DND-41 (cell line): ENCODE measurements at regions not wholly inside any gene's neighbourhood (a gene's known extent, or its start where the extent isn't known, plus 50 kb on each side); places are given as distances from the start of the nearest gene placed in this dataset.

Experiments used
- ATAC-seq: fragments of 200-7000 bp; cut with Tn5 transposase; 3 replicates; pipeline ENCODE4 v1.9.1; 2021; ENCODE audit warnings: low read depth; ENCODE audit not compliant: insufficient read depth
- DNase-seq: peaks from one replicate; pipeline ENCODE4 v3.0.0-alpha.2; 2020
- H2AFZ ChIP-seq: 2 replicates; pipeline ENCODE4 v1.6.0; 2012; ENCODE audit warnings: low read depth, low read length
- H3K27ac ChIP-seq: 2 replicates; pipeline ENCODE4 v1.5.1; 2012; ENCODE audit warnings: low read length, inconsistent platforms
- H3K27me3 ChIP-seq: fragments of 200-600 bp; sonication (generic); 2 replicates; pipeline ENCODE4 v1.6.0; 2012; ENCODE audit warnings: low read length, mild to moderate bottlenecking, inconsistent platforms; ENCODE audit not compliant: insufficient read depth, poor library complexity
- H3K36me3 ChIP-seq: 2 replicates; pipeline ENCODE4 v1.5.1; 2012; ENCODE audit warnings: low read length, inconsistent platforms; ENCODE audit not compliant: insufficient read depth
- H3K4me1 ChIP-seq: 2 replicates; pipeline ENCODE4 v1.5.1; 2012; ENCODE audit warnings: mild to moderate bottlenecking, low read length; ENCODE audit not compliant: insufficient read depth
- H3K4me2 ChIP-seq: 2 replicates; pipeline ENCODE4 v1.6.0; 2012; ENCODE audit warnings: mild to moderate bottlenecking, moderate library complexity, low read length, inconsistent platforms; ENCODE audit not compliant: insufficient read depth
- H3K4me3 ChIP-seq, 2 experiments: fragments of 200-600 bp in 1 of 2; shearing (Covaris generic) in 1 of 2; 2 replicates each; pipeline ENCODE4 v1.5.1; 2012 to 2016; ENCODE audit warnings: inconsistent platforms in 2 of 2, low read length in 2 of 2, mild to moderate bottlenecking in 2 of 2, low read depth in 1 of 2, moderate library complexity in 1 of 2
- H3K79me2 ChIP-seq: 2 replicates; pipeline ENCODE4 v1.6.0; 2012; ENCODE audit warnings: low read length, inconsistent platforms; ENCODE audit not compliant: insufficient read depth
- H3K9ac ChIP-seq: 2 replicates; pipeline ENCODE4 v1.6.0; 2012; ENCODE audit warnings: low read depth, mild to moderate bottlenecking, inconsistent platforms, low read length, moderate library complexity
- H3K9me3 ChIP-seq: 2 replicates; pipeline ENCODE4 v1.5.1; 2012; ENCODE audit warnings: low read length, moderate library complexity, mild to moderate bottlenecking, inconsistent platforms; ENCODE audit not compliant: insufficient read depth, severe bottlenecking
- H4K20me1 ChIP-seq: 2 replicates; pipeline ENCODE4 v1.6.0; 2012; ENCODE audit warnings: low read length; ENCODE audit not compliant: insufficient read depth
- EZH2 ChIP-seq: IDR thresholded peaks from 3 replicates; pipeline ENCODE4 v1.6.1; 2012; ENCODE audit warnings: borderline replicate concordance, low read depth, mild to moderate bottlenecking, moderate library complexity, low read length, inconsistent platforms; ENCODE audit not compliant: severe bottlenecking
- TF ChIP-seq, protein P1 (sequence below): IDR thresholded peaks from 2 replicates; pipeline ENCODE4 v1.5.1; 2012; ENCODE audit warnings: borderline replicate concordance, low read length, moderate library complexity, mild to moderate bottlenecking; ENCODE audit not compliant: poor library complexity, severe bottlenecking; ENCODE audit errors: extremely low read depth

DNA sequence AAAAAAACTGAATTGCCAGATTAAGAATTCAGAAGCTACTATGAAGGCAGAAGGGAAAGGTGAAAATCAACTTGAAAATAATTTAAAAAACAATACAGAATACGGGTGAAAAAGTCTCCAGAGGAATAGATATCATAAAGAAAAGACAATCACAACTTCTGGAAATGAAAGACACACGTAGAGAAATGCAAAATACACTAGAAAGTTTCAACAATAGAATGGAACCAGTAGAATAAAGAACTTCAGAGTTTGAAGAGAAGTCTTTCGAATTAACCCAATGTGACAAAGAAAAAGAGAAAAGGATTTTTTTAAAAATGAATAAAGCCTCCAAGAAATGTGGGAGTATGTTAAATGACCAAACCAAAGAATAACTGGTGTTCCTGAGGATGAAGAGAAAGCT lies 263.8 kb upstream of the FAT3 start:
- H3K79me2 ChIP-seq: no peaks in the 10 kb centered on the region
- ATAC-seq: no peak
- H3K9ac ChIP-seq: no peak overlapping the region
- no peaks in the 10 kb centered on the region for H4K20me1 ChIP-seq
- DNase-seq: no peak
- no peak for TF ChIP-seq EZH2
- TF ChIP-seq, protein P1, sequence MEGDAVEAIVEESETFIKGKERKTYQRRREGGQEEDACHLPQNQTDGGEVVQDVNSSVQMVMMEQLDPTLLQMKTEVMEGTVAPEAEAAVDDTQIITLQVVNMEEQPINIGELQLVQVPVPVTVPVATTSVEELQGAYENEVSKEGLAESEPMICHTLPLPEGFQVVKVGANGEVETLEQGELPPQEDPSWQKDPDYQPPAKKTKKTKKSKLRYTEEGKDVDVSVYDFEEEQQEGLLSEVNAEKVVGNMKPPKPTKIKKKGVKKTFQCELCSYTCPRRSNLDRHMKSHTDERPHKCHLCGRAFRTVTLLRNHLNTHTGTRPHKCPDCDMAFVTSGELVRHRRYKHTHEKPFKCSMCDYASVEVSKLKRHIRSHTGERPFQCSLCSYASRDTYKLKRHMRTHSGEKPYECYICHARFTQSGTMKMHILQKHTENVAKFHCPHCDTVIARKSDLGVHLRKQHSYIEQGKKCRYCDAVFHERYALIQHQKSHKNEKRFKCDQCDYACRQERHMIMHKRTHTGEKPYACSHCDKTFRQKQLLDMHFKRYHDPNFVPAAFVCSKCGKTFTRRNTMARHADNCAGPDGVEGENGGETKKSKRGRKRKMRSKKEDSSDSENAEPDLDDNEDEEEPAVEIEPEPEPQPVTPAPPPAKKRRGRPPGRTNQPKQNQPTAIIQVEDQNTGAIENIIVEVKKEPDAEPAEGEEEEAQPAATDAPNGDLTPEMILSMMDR: no peak
- H3K9me3 ChIP-seq: peaks cover 12% of the 10 kb centered on the region
- H3K36me3 ChIP-seq: no peaks in the 10 kb centered on the region
- no peak overlapping the region for H2AFZ ChIP-seq
- no peak overlapping the region for H3K27ac ChIP-seq
- H3K27me3 ChIP-seq: no peaks in the 10 kb centered on the region
- H3K4me3 ChIP-seq: no peak overlapping the region
- H3K4me2 ChIP-seq: no peak overlapping the region
- H3K4me1 ChIP-seq: no peaks in the 10 kb centered on the region

DNA sequence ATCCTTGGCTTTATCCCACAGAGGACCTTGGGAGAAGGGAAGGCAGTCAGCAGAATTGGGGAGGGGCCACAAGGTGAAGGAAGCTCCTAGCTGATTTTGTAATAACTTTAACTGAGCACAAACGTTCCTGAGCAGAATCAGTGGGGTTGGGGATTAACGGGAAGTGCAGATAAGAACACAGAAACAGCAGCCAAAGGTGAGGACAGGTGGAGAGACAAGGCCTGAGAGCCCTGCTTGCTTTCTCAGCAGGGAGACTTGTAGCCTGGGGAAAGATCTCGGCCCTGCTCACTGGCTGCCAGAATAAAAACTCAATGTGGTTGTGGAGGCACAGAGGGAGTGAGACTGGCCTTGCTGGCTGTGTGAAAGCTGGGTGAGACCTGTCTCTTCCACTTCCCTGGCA lies 265.2 kb upstream of the FAT3 start:
- Histone ChIP-seq H3K9ac (no peak overlapping the region), H3K36me3 (no peaks in the 10 kb centered on the region), H3K27me3 (no peaks in the 10 kb centered on the region), H3K27ac (no peak overlapping the region), H3K4me2 (no peak overlapping the region), H2AFZ (no peak overlapping the region), H3K79me2 (no peaks in the 10 kb centered on the region), H3K9me3 (peaks cover 12% of the 10 kb centered on the region), H3K4me3 (no peak overlapping the region), H3K4me1 (no peaks in the 10 kb centered on the region), H4K20me1 (no peaks in the 10 kb centered on the region)
- no peak for ATAC-seq
- TF ChIP-seq, protein P1: no peak
- TF ChIP-seq EZH2: no peak
- no peak for DNase-seq

GRCh38 chr11:91956711-91957110 lies 267.9 kb upstream of the FAT3 start:
- no peaks in the 10 kb centered on the region for H3K79me2 ChIP-seq
- H3K27ac ChIP-seq: no peak overlapping the region
- no peak for ATAC-seq
- no peaks in the 10 kb centered on the region for H3K4me1 ChIP-seq
- TF ChIP-seq EZH2: no peak
- H2AFZ ChIP-seq: no peak overlapping the region
- no peaks in the 10 kb centered on the region for H4K20me1 ChIP-seq
- H3K4me3 ChIP-seq: no peak overlapping the region
- no peak overlapping the region for H3K9ac ChIP-seq
- H3K27me3 ChIP-seq: no peaks in the 10 kb centered on the region
- no peaks in the 10 kb centered on the region for H3K36me3 ChIP-seq
- H3K9me3 ChIP-seq: peaks cover 12% of the 10 kb centered on the region
- no peak overlapping the region for H3K4me2 ChIP-seq
- DNase-seq: no peak

DNA sequence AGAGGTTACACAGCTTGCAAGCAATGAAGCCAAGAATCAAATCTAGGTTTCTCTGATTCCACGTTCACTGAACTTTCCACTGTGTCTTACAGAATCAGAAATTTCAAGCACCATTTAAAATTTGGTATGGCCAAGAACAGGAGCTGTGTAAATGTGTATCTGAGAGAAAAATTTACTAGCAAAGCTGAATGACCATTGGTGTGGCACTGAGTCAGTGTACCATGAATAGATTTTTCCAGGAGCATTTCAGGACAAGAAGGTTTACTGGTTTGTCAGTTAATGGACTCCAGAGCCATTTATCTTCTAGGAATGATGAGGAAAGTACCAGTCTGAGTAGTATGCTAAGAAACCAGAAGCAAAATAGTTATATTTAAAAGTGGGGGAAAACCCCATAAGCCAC lies 269.4 kb upstream of the FAT3 start:
- no peaks in the 10 kb centered on the region for H3K27me3 ChIP-seq
- H3K4me2 ChIP-seq: no peak overlapping the region
- no peaks in the 10 kb centered on the region for H4K20me1 ChIP-seq
- no peaks in the 10 kb centered on the region for H3K79me2 ChIP-seq
- H3K9ac ChIP-seq: no peak overlapping the region
- no peak overlapping the region for H2AFZ ChIP-seq
- H3K27ac ChIP-seq: no peak overlapping the region
- DNase-seq (no peak), ATAC-seq (no peak)
- H3K4me3 ChIP-seq: no peak overlapping the region
- peaks cover 4% of the 10 kb centered on the region for H3K9me3 ChIP-seq
- H3K4me1 ChIP-seq: no peaks in the 10 kb centered on the region
- no peaks in the 10 kb centered on the region for H3K36me3 ChIP-seq
- TF ChIP-seq EZH2: no peak
- TF ChIP-seq, protein P1: no peak
